Inferior parietal cortex (tissue), 1 donor: ENCODE measurements at regions not wholly inside any gene's neighbourhood (a gene's known extent, or its start where the extent isn't known, plus 50 kb on each side); places are given as distances from the start of the nearest gene placed in this dataset.
"Not testable (repeated sequence)": the region's sequence is repeated elsewhere in the genome, so short reads cannot be mapped to it uniquely, and the experiment has no call there.

Source experiments
- DNase-seq: peaks from one replicate; pipeline ENCODE4 v3.0.0-alpha.2; 2016; ENCODE audit errors: extremely low spot score

GRCh38 chr14:95597784-95598211 is 62.9 kb downstream of the GLRX5 start:
- DNase-seq, result peak; percentile 11

DNA sequence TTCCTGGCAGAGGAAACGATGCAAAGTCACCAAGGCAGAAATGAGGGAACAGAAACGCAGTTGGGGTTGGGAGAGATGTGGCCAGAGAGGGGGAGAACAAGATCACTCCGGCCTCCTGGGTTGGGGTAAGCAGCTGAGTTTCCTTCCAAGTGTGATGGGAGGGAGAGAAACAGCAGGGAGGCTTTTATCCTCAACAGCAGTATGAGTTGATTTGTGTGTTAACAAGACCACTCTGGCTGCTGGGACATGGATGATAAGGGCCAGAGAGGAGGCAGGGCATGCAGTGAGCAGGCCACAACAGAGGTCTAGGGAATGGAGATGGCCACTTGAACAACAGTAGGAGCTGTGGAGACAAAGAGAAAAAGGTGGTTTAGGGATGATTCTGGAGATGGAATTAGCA is 66.8 kb downstream of the GLRX5 start:
- no peak for DNase-seq

DNA sequence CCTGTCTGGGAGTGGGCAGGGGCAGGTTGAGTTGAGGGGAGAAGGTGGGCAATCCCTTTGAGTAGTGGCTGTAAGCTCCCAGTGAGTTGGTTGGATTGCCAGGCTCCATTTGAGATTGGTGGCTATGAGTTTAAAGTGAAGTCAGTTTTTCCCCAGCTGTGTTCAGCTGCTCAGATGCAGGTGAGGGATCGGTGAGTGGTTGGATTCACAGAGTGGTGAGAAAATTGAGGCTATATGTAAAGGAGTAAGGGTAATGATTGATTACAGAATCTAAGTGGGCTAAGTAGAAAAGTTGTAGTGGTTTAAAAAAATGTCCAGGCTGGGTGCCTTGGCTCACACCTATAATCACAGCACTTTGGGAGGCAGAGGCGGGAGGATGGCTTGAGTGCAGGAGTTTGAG is 68.6 kb downstream of the GLRX5 start:
- no peak for DNase-seq

GRCh38 chr14:95606266-95606665 is 71.4 kb downstream of the GLRX5 start:
- no peak for DNase-seq

DNA sequence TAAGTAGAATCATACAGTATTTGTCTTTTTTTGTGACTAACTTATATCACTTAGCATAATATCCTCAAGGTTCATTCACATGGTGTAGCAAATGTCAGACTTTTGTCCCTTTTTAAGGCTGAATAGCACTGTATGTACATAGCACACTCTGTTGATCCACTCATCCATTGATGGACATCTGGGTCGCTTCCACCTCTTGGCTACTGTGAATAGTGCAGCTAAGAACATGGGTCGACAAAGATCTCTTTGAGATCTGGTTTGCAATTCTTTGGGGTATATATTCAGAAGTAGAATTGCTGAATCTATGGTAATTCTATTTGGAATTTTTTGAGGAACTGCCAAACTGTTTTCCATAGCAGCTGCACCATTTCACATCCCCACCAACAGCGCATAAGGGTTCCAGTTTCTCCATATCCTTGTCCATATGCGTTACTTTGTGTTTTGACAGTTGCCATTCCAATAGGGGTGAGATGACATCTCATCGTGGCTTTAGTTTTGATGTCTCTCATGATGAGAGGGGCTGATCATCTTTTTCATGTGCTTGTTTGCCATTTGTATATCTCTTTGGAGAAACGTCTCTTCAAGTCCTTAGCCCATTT is 73.9 kb downstream of the GLRX5 start:
- DNase-seq, result no peak

GRCh38 chr14:95609398-95609990 is 74.6 kb downstream of the GLRX5 start:
- peak; percentile 37 for DNase-seq

GRCh38 chr14:95611293-95611880 is 74.8 kb upstream of the TCL1B start:
- DNase-seq, result no peak

GRCh38 chr14:95614349-95614748 is 71.9 kb upstream of the TCL1B start:
- no peak for DNase-seq

DNA sequence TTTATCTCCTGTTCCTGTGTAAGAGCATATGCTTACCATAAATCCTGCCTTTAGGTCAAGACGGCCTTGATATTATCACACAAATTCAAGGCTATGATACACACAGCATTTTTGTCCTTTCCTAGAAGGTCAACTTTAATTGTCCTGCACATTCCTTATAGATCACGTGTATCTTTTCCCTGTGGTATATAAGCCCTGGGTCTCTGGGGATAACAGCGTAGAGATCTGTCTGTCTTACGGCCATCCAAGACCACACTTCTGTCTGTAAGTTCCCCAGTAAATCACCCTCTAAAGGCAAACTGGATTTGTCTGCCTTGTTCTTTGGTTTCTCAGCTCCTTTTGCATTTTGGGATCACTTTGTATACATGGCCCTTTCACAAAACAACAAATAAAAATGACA is 69.5 kb upstream of the TCL1B start:
- no peak for DNase-seq

GRCh38 chr14:95619785-95620417 is 66.3 kb upstream of the TCL1B start:
- DNase-seq, result no peak

- no peak for DNase-seq
Observed at GRCh38 chr14:95620659-95621059, 65.6 kb upstream of the TCL1B start.

DNA sequence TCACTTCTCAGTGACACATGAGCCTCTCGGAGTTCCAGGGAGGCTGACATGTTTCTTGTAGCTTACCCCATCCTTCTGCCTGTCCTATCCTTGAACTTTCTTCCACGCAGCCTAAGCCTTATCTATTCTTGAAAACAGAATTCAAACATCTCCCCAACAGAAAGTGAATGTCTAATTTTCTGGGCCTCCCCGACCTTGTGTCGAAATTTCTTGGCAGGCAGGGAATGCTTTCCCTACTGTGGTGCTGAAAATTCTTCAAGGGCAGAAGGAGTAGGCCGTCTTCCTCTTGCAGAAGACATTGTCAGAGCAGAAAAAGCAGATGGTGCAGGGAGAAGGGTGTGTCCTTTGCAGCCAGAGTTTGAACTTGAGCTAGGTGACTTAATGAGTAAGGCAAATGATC is 63.0 kb upstream of the TCL1B start:
- no peak for DNase-seq

GRCh38 chr14:95625710-95626109 is 60.5 kb upstream of the TCL1B start:
- not testable (repeated sequence) for DNase-seq

DNA sequence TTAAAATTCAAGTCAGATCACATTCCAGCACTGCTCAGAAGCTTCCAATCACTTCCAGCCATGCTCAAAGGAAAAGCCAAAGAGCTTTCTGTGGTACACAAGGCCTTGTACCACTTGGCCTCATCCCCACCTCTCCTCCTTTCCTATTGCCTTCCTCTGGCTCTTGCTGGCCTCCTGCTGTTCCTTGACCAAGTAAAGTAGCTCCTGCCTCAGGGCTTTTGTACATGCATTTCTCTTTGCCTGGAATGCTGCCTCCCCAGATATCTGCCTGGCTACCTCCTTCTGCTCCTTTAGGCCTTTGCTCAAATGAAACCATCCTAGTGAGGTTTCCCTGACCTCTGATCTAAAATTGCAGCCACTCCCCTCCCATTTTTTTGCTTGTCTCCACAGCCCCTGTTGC is 51.2 kb upstream of the TCL1B start:
- no peak for DNase-seq
